Duodenal mucosa (tissue), 2 donors: ENCODE measurements at regions not wholly inside any gene's neighbourhood (a gene's known extent, or its start where the extent isn't known, plus 50 kb on each side); places are given as distances from the start of the nearest gene placed in this dataset.
"Not testable (repeated sequence)": the region's sequence is repeated elsewhere in the genome, so short reads cannot be mapped to it uniquely, and the experiment has no call there.

Source experiments
- H3K27ac ChIP-seq: one replicate; pipeline ENCODE4 v1.7.0; 2013; ENCODE audit warnings: low read depth, low read length
- H3K27me3 ChIP-seq, 2 donors: one replicate each; pipeline ENCODE4 v1.7.0; 2013; ENCODE audit warnings: low read length in 2 of 2, control low read depth in 1 of 2; ENCODE audit not compliant: insufficient read depth in 2 of 2, control insufficient read depth in 1 of 2
- H3K36me3 ChIP-seq, 2 donors: one replicate each; pipeline ENCODE4 v1.7.0; 2013; ENCODE audit warnings: low read length in 2 of 2, control low read depth in 1 of 2; ENCODE audit not compliant: insufficient read depth in 2 of 2, control insufficient read depth in 1 of 2
- H3K4me1 ChIP-seq, 2 donors: one replicate each; pipeline ENCODE4 v1.7.0; 2013; ENCODE audit warnings: low read length in 2 of 2, control low read depth in 1 of 2; ENCODE audit not compliant: insufficient read depth in 2 of 2, control insufficient read depth in 1 of 2
- H3K4me3 ChIP-seq, 2 donors: one replicate each; pipeline ENCODE4 v1.7.0; 2013; ENCODE audit warnings: low read length in 2 of 2, low read depth in 1 of 2
- H3K9ac ChIP-seq, 2 donors: one replicate each; pipeline ENCODE4 v1.7.0; 2013; ENCODE audit warnings: low read length in 2 of 2, low read depth in 1 of 2
- H3K9me3 ChIP-seq, 2 donors: one replicate each; pipeline ENCODE4 v1.7.0; 2013; ENCODE audit warnings: low read length in 2 of 2, control low read depth in 1 of 2; ENCODE audit not compliant: control insufficient read depth in 1 of 2

GRCh38 chr13:65410791-65411190 lies 1819.3 kb downstream of the PCDH9 start:
- H3K36me3 ChIP-seq = no peaks in the 10 kb centered on the region
- peaks cover 0 to 2% of the 10 kb centered on the region in 2 donors for H3K9me3 ChIP-seq

GRCh38 chr13:65401315-65401714 lies 1828.8 kb downstream of the PCDH9 start:
- Histone ChIP-seq H3K9me3 (peaks cover 2 to 8% of the 10 kb centered on the region in 2 donors), H3K9ac (no peak overlapping the region), H3K27me3 (no peaks in the 10 kb centered on the region), H3K4me3 (no peak overlapping the region), H3K4me1 (no peaks in the 10 kb centered on the region), H3K27ac (no peak overlapping the region), H3K36me3 (no peaks in the 10 kb centered on the region)

More at GRCh38 chr13:65410791-65411190, 1819.3 kb downstream of the PCDH9 start:
- H3K9ac ChIP-seq = no peak overlapping the region
- H3K27me3 ChIP-seq = no peaks in the 10 kb centered on the region
- no peak overlapping the region for H3K4me3 ChIP-seq
- H3K4me1 ChIP-seq = no peaks in the 10 kb centered on the region
- H3K27ac ChIP-seq = no peak overlapping the region

GRCh38 chr13:65400702-65401101 lies 1829.4 kb downstream of the PCDH9 start:
- Histone ChIP-seq H3K9ac (no peak overlapping the region), H3K9me3 (peaks cover 2 to 8% of the 10 kb centered on the region in 2 donors), H3K27me3 (no peaks in the 10 kb centered on the region), H3K4me3 (no peak overlapping the region), H3K27ac (no peak overlapping the region), H3K4me1 (no peaks in the 10 kb centered on the region), H3K36me3 (no peaks in the 10 kb centered on the region)

GRCh38 chr13:65387743-65388347 lies 1842.3 kb downstream of the PCDH9 start:
- H3K4me3 ChIP-seq = no peak overlapping the region
- peaks cover 9 to 16% of the 10 kb centered on the region in 2 donors for H3K9me3 ChIP-seq
- no peaks in the 10 kb centered on the region for H3K4me1 ChIP-seq
- no peak overlapping the region for H3K27ac ChIP-seq
- H3K36me3 ChIP-seq = no peaks in the 10 kb centered on the region
- no peak overlapping the region for H3K9ac ChIP-seq
- H3K27me3 ChIP-seq = no peaks in the 10 kb centered on the region

- no peaks in the 10 kb centered on the region for H3K4me1 ChIP-seq
- peaks cover 9 to 12% of the 10 kb centered on the region in 2 donors for H3K9me3 ChIP-seq
- no peak overlapping the region for H3K9ac ChIP-seq
- no peaks in the 10 kb centered on the region for H3K27me3 ChIP-seq
- H3K27ac ChIP-seq = no peak overlapping the region
- no peak overlapping the region for H3K4me3 ChIP-seq
- no peaks in the 10 kb centered on the region for H3K36me3 ChIP-seq
These were observed 1851.1 kb downstream of the PCDH9 start for GRCh38 chr13:65378943-65379519.

GRCh38 chr13:65378484-65378883 lies 1851.7 kb downstream of the PCDH9 start:
- Histone ChIP-seq H3K27ac (no peak overlapping the region), H3K9me3 (peaks cover 12 to 14% of the 10 kb centered on the region in 2 donors), H3K27me3 (no peaks in the 10 kb centered on the region), H3K4me1 (no peaks in the 10 kb centered on the region), H3K9ac (no peak overlapping the region), H3K36me3 (no peaks in the 10 kb centered on the region), H3K4me3 (no peak overlapping the region)

DNA sequence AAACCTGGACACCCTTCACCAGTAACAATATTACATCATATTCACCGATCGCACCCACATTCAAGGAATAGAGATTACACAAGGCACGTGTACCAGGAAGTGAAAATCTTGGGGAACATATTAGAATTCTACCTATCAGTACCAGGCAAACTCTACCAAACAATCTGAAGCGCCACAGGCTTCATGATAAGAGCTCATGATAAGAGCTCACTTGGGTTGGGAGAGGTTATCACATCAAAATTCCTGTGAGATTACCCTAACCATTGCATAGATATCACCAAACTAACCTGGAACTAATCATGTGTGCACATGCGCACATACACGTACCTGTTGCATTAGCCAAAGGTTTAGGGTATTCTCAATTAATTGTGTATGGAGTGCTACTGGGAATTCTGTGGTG lies 1861.3 kb downstream of the PCDH9 start:
- Histone ChIP-seq H3K4me1 (no peaks in the 10 kb centered on the region), H3K27me3 (no peaks in the 10 kb centered on the region), H3K27ac (no peak overlapping the region), H3K9ac (no peak overlapping the region), H3K4me3 (no peak overlapping the region), H3K36me3 (no peaks in the 10 kb centered on the region), H3K9me3 (peaks cover 7 to 26% of the 10 kb centered on the region in 2 donors)

DNA sequence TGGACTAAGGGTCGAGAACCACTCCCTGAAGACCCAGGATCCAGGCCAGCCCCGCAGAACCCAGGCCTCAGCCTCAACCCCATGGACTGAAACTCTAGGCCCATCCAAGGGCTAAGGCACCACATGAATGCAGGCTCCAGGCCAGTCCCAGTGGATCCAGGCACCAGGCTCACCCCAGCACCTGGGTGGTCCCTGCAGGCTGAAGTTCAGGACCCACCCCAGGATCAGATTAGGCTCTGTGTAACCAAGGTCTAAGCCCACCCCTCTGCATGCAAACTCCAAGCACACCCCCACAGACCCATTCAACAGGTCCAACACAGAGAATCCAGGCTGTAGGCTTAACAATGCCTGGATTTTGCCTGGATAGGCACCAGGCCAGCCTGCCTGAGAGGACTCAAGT lies 1876.2 kb downstream of the PCDH9 start:
- no peak overlapping the region for H3K4me3 ChIP-seq
- no peaks in the 10 kb centered on the region for H3K36me3 ChIP-seq
- no peak overlapping the region for H3K27ac ChIP-seq

DNA sequence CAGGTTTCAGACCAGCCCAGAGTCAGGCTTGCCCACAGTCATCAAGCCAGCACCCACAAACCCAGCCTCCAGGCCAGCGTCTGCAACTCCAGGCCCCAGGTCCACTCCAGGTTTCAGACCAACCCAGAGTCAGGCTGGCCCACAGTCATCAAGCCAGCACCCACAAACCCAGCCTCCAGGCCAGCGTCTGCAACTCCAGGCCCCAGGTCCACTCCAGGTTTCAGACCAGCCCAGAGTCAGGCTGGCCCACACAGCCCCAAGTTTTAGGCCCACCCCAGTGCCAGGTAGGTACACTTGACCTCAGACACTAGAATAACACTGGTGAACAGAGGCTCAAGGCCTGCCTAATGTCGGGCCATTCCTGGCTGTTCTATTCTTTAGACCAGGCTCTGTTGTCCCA lies 1877.0 kb downstream of the PCDH9 start:
- not testable (repeated sequence) for H3K27me3 ChIP-seq, H3K27ac ChIP-seq, H3K4me1 ChIP-seq, H3K9ac ChIP-seq, H3K36me3 ChIP-seq, H3K4me3 ChIP-seq
- H3K9me3 ChIP-seq = peaks cover 14 to 19% of the 10 kb centered on the region in 2 donors

More for the DNA sequence above, 1876.2 kb downstream of the PCDH9 start:
- Histone ChIP-seq H3K4me1 (no peaks in the 10 kb centered on the region), H3K9me3 (peaks cover 14 to 21% of the 10 kb centered on the region in 2 donors), H3K9ac (no peak overlapping the region), H3K27me3 (no peaks in the 10 kb centered on the region)

GRCh38 chr13:65347420-65348030 lies 1882.6 kb downstream of the PCDH9 start:
- no peaks in the 10 kb centered on the region for H3K4me1 ChIP-seq
- peaks cover 0 to 3% of the 10 kb centered on the region in 2 donors for H3K9me3 ChIP-seq
- no peak overlapping the region for H3K27ac ChIP-seq
- no peak overlapping the region for H3K4me3 ChIP-seq
- H3K36me3 ChIP-seq = no peaks in the 10 kb centered on the region
- H3K27me3 ChIP-seq = no peaks in the 10 kb centered on the region
- no peak overlapping the region for H3K9ac ChIP-seq
